Gastrocnemius medialis (tissue), 4 donors: ENCODE measurements at regions not wholly inside any gene's neighbourhood (a gene's known extent, or its start where the extent isn't known, plus 50 kb on each side); places are given as distances from the start of the nearest gene placed in this dataset.

ENCODE experiments used
- ATAC-seq, 2 donors: fragments of 150-250 bp; one replicate each; pipeline ENCODE4 v1.9.1; 2016
- DNase-seq, 2 donors: peaks; one replicate each; pipeline ENCODE4 v3.0.0-alpha.2; 2019
- H3K27ac ChIP-seq, 4 donors: fragments of 200-600 bp; sonication (generic); 1 replicate in 1 of 4; 2 replicates in 3 of 4; pipeline ENCODE4 v1.5.1; 2016 to 2018; ENCODE audit warnings: mild to moderate bottlenecking in 2 of 4, moderate library complexity in 1 of 4
- H3K27me3 ChIP-seq, 3 donors: fragments of 200-600 bp; sonication (generic) in 2 of 3; 1 replicate in 1 of 3; 2 replicates in 2 of 3; pipeline versions ENCODE4 v1.5.1 to v1.6.0; 2016 to 2019; ENCODE audit warnings: mild to moderate bottlenecking in 1 of 3, moderate library complexity in 1 of 3
- H3K36me3 ChIP-seq, 2 donors: fragments of 200-600 bp; sonication (generic) in 1 of 2; one replicate each; pipeline ENCODE4 v1.5.1; 2017 to 2018
- H3K4me1 ChIP-seq, 2 donors: fragments of 200-600 bp; sonication (generic) in 1 of 2; one replicate each; pipeline ENCODE4 v1.5.1; 2016 to 2017; ENCODE audit warnings: mild to moderate bottlenecking in 2 of 2
- H3K4me3 ChIP-seq, 4 donors: fragments of 200-600 bp; sonication (generic) in 3 of 4; 1 replicate in 1 of 4; 2 replicates in 3 of 4; pipeline ENCODE4 v1.5.1; 2016 to 2019; ENCODE audit warnings: mild to moderate bottlenecking in 2 of 4
- H3K9me3 ChIP-seq, 3 donors: fragments of 200-600 bp; sonication (generic) in 2 of 3; 1 replicate in 1 of 3; 2 replicates in 2 of 3; pipeline ENCODE4 v1.5.1; 2016 to 2019
- CTCF ChIP-seq, 5 experiments: fragments of 450-650 bp in 3 of 5; fragments of 200-600 bp in 2 of 5; sonication (generic) in 2 of 5; IDR thresholded peaks in 4 of 5; conservative IDR thresholded peaks in 1 of 5; 1 replicate in 4 of 5; 2 replicates in 1 of 5; pipeline ENCODE4 v1.5.1; 2016 to 2019; ENCODE audit warnings: antibody characterized with exemption in 5 of 5, mild to moderate bottlenecking in 3 of 5, moderate library complexity in 3 of 5
- POLR2A ChIP-seq, 2 donors: fragments of 450-650 bp; IDR thresholded peaks; one replicate each; pipeline ENCODE4 v1.6.1; 2017; ENCODE audit warnings: antibody characterized with exemption in 2 of 2, mild to moderate bottlenecking in 2 of 2, moderate library complexity in 2 of 2
- in situ Hi-C, 4 donors: fragments of 200-750 bp; cut with MboI; loops; one replicate each; pipeline versions ENCODE4 v1.15.0 to v1.8.0; 2017; ENCODE audit warnings: low sequenced_read_pairs in 4 of 4
- intact Hi-C: fragments of 100-400 bp; cut with DNase I; formaldehyde crosslinking; loops from one replicate; pipeline ENCODE4 v1.15.1; 2023; ENCODE audit warnings: low total_unique reads

DNA sequence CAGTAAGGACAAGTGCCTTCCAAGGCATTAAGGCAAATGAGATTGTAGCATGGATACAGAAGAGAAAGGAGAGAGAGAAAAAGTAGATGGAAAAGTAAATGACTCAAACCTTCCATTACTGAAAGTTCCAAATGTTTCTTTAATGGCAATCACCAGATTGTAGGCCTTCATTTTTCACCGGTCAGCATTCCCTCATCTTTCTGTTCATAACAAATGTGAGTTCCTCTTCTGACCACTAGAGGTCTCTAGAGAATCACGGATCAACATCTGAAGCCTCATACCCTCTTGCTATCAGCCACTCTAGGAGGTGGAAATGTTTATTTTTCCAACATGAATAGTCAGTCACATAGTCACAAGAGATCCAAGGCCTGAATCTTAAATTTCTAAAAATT lies 73.6 kb upstream of the RPS23 start:
- in situ Hi-C loops = loop anchor here in 3 of 4 donors (5.0 to 25.0 kb wide), 5 partner anchors 283 to 1213 kb away; partner anchors contain the start of gene VCAN (in 1 of the 3)
- peak; percentile 56 to 70 for ATAC-seq

DNA sequence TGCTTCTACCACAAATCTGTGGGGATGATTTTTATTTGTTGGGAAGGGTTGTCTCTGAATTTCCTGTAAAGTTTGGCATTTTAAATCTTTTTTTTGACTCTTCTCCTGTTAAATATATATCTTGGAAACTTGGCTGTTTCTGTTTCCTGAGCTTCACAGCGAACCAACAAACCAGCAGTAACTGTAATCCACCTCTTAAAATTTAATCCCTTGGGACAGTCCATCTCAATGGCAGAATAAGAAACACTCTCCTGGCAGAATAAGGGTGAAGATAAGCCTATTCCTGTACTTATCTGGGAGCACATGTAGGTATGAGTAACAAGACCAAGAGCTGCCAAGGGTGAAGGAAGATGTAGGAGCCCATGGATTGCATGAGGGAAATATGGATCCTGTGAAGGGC lies 73.1 kb upstream of the RPS23 start:
- intact Hi-C loops = loop anchor here (10.0 kb wide), 1 partner anchor 444 kb away; no protein-coding TSS in a partner anchor
- H3K36me3 ChIP-seq = no peaks in the 10 kb centered on the region
- H3K27ac ChIP-seq = no peak overlapping the region
- H3K27me3 ChIP-seq = no peaks in the 10 kb centered on the region
- ATAC-seq (no peak), DNase-seq (no peak)
- in situ Hi-C loops = loop anchor here in 3 of 4 donors (5.0 to 25.0 kb wide), 5 partner anchors 284 to 1214 kb away; partner anchors contain the start of gene VCAN (in 1 of the 3)
- TF ChIP-seq POLR2A (IDR thresholded peaks at IDR 0.05) (no peak), CTCF (IDR thresholded peaks at IDR 0.05 in 4 of 5, conservative IDR thresholded peaks at IDR 0.05 in 1 of 5) (no peak)
- H3K9me3 ChIP-seq = no peaks in the 10 kb centered on the region
- no peak overlapping the region for H3K4me3 ChIP-seq
- peaks cover 13 to 17% of the 10 kb centered on the region in 2 donors for H3K4me1 ChIP-seq

More for the DNA sequence above, 73.6 kb upstream of the RPS23 start:
- Histone ChIP-seq H3K27ac (no peak overlapping the region), H3K9me3 (no peaks in the 10 kb centered on the region), H3K4me3 (no peak overlapping the region), H3K4me1 (peaks cover 13 to 15% of the 10 kb centered on the region in 2 donors), H3K36me3 (no peaks in the 10 kb centered on the region), H3K27me3 (no peaks in the 10 kb centered on the region)
- peak; percentile 73 to 76 (median 75) for TF ChIP-seq CTCF (IDR thresholded peaks at IDR 0.05 in 4 of 5, conservative IDR thresholded peaks at IDR 0.05 in 1 of 5)
- no peak for TF ChIP-seq POLR2A (IDR thresholded peaks at IDR 0.05)
- intact Hi-C loops = loop anchor here (1.0 to 10.0 kb wide), 2 partner anchors 443 to 1213 kb away; no protein-coding TSS in a partner anchor
- no peak for DNase-seq

- TF ChIP-seq POLR2A (IDR thresholded peaks at IDR 0.05) = no peak
- peak in 2 of 5 experiments; percentile 19 to 30 for TF ChIP-seq CTCF (IDR thresholded peaks at IDR 0.05 in 4 of 5, conservative IDR thresholded peaks at IDR 0.05 in 1 of 5)
- Histone ChIP-seq H3K9me3 (no peaks in the 10 kb centered on the region), H3K36me3 (no peaks in the 10 kb centered on the region), H3K27ac (no peak overlapping the region), H3K27me3 (no peaks in the 10 kb centered on the region), H3K4me1 (peaks cover 13 to 17% of the 10 kb centered on the region in 2 donors), H3K4me3 (no peak overlapping the region)
- in situ Hi-C loops (loop anchor here (5.0 to 25.0 kb wide), 5 partner anchors 285 to 1215 kb away; partner anchors contain the start of gene VCAN (in 1 of the 4)), intact Hi-C loops (loop anchor here (2.0 to 10.0 kb wide), 3 partner anchors 37 to 445 kb away; no protein-coding TSS in a partner anchor)
- DNase-seq (no peak), ATAC-seq (no peak)
Measured at GRCh38 chr5:82349652-82350051, 71.5 kb upstream of the RPS23 start.

DNA sequence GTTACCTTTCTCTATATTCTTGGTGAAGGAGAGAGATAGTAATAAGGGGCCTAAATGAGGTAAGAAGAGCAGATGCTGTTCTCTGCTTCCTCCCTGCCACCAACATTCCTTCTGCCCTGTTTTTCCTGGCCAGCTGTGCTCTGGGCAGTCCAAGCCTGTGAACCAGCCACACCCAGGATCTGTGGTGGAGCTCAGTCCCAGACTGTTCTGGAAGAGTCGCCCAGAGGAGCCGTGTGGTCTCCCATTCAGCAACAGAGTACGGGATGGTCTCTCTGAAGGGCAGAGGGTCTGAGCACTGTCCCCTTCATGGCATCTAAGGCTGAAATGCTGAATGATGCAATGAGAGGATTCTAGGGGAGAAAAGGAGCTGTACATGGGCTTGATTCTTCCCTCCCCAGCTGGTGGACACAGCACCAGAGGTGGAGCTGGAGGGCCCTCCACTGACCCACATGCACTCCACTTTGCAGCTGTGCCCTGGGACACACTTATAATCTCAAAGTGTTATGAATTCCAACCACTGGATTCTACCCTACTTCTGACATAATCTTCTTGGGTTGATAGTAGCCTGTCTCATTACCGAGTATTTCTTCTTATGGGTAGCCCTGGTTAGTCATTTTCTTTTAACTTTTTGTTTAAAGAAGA lies 70.8 kb upstream of the RPS23 start:
- no peaks in the 10 kb centered on the region for H3K9me3 ChIP-seq
- no peak for TF ChIP-seq CTCF (IDR thresholded peaks at IDR 0.05 in 4 of 5, conservative IDR thresholded peaks at IDR 0.05 in 1 of 5)
- no peak for TF ChIP-seq POLR2A (IDR thresholded peaks at IDR 0.05)
- no peaks in the 10 kb centered on the region for H3K27me3 ChIP-seq
- no peaks in the 10 kb centered on the region for H3K36me3 ChIP-seq
- peaks cover 13 to 17% of the 10 kb centered on the region in 2 donors for H3K4me1 ChIP-seq
- intact Hi-C loops (loop anchor here (2.0 to 5.0 kb wide), 2 partner anchors 36 to 293 kb away; no protein-coding TSS in a partner anchor), in situ Hi-C loops (loop anchor here in 2 of 4 donors (10.0 to 25.0 kb wide), 2 partner anchors 438 to 1216 kb away; no protein-coding TSS in a partner anchor)
- no peak overlapping the region for H3K4me3 ChIP-seq
- ATAC-seq = peak in 1 of 2 donors; percentile 14
- no peak for DNase-seq
- H3K27ac ChIP-seq = peak overlapping the region in 2 of 4 donors; percentile 4 to 15
